ENCODE measurements at regions not wholly inside any gene's neighbourhood (a gene's known extent, or its start where the extent isn't known, plus 50 kb on each side); places are given as distances from the start of the nearest gene placed in this dataset.

GRCh38 chr2:193608451-193608850, 1413.7 kb upstream of the TMEFF2 start:
- CTCF ChIA-PET, result no interaction called here

More at GRCh38 chr2:193608451-193608850, 1413.7 kb upstream of the TMEFF2 start:
- H3K4me3 ChIP-seq (ENCODE audit: low read depth, low read length), result no peak overlapping the region
- no peaks in the 10 kb centered on the region for H3K9me3 ChIP-seq (ENCODE audit: control insufficient read depth, insufficient read depth, low read depth, low read length)
- no peaks in the 10 kb centered on the region for H3K4me1 ChIP-seq (ENCODE audit: control insufficient read depth, insufficient read depth, low read length)
- no peaks in the 10 kb centered on the region for H3K36me3 ChIP-seq (ENCODE audit: control insufficient read depth in 2 of 2, insufficient read depth in 1 of 2, low read length in 2 of 2)
- POLR2A ChIA-PET, result no interaction called here
- TF ChIP-seq SP7 (tag by site-specific recombination; IDR thresholded peaks at IDR 0.05), result no peak
- no peak for TF ChIP-seq PBX3 (CRISPR knock-in tag; IDR thresholded peaks at IDR 0.05)
- TF ChIP-seq TRIM28 (IDR thresholded peaks at IDR 0.05; ENCODE audit: borderline replicate concordance, low read length), result no peak
- no peak for TF ChIP-seq SALL2 (tag by site-specific recombination; IDR thresholded peaks at IDR 0.05; ENCODE audit: borderline replicate concordance)
- TF ChIP-seq ZBTB21 (tag by site-specific recombination; IDR thresholded peaks at IDR 0.05), result no peak
- TF ChIP-seq TCF7L2 (IDR thresholded peaks at IDR 0.05; ENCODE audit: borderline replicate concordance, low read depth, low read length), result no peak
- TF ChIP-seq ZNF510 (tag by site-specific recombination; IDR thresholded peaks at IDR 0.05; ENCODE audit: insufficient replicate concordance), result no peak
- no peak for TF ChIP-seq ZNF214 (tag by site-specific recombination; IDR thresholded peaks at IDR 0.05; ENCODE audit: borderline replicate concordance)
- TF ChIP-seq ZNF701 (tag by site-specific recombination; IDR thresholded peaks at IDR 0.05), result no peak
- no peak for TF ChIP-seq PRDM2 (tag by site-specific recombination; IDR thresholded peaks at IDR 0.05; ENCODE audit: borderline replicate concordance)
- TF ChIP-seq ZNF692 (tag by site-specific recombination; IDR thresholded peaks at IDR 0.05), result no peak
- no peak for TF ChIP-seq RBAK (tag by site-specific recombination; IDR thresholded peaks at IDR 0.05)
- TF ChIP-seq SETDB1 (IDR thresholded peaks at IDR 0.05; ENCODE audit: insufficient read length, low read length), result no peak
- no peak for TF ChIP-seq ZNF623 (tag by site-specific recombination; IDR thresholded peaks at IDR 0.05)
- no peak for TF ChIP-seq ZNF530 (tag by site-specific recombination; IDR thresholded peaks at IDR 0.05; ENCODE audit: low read depth)
- TF ChIP-seq ZNF658 (tag by site-specific recombination; IDR thresholded peaks at IDR 0.05), result no peak
- no peak for TF ChIP-seq ZNF513 (tag by site-specific recombination; IDR thresholded peaks at IDR 0.05)
- no peak overlapping the region for H3K27ac ChIP-seq (ENCODE audit: extremely low read depth, low read depth, low read length)
